Gastroesophageal sphincter (tissue), 4 donors: ENCODE measurements at regions not wholly inside any gene's neighbourhood (a gene's known extent, or its start where the extent isn't known, plus 50 kb on each side); places are given as distances from the start of the nearest gene placed in this dataset.

Experiments
- ATAC-seq: fragments of 150-250 bp; one replicate; pipeline ENCODE4 v1.9.1; 2016; ENCODE audit warnings: mild to moderate bottlenecking, moderate library complexity
- H3K27ac ChIP-seq, 4 donors: fragments of 200-600 bp; sonication (generic) in 3 of 4; 1 replicate in 3 of 4; 2 replicates in 1 of 4; pipeline ENCODE4 v1.5.1; 2016 to 2019
- H3K27me3 ChIP-seq: fragments of 200-600 bp; sonication (generic); one replicate; pipeline ENCODE4 v1.5.1; 2019
- H3K36me3 ChIP-seq, 2 donors: fragments of 200-600 bp; sonication (generic); one replicate each; pipeline ENCODE4 v1.5.1; 2019; ENCODE audit warnings: control low read depth in 1 of 2
- H3K4me1 ChIP-seq, 3 donors: fragments of 200-600 bp; sonication (generic); 1 replicate in 2 of 3; 2 replicates in 1 of 3; pipeline ENCODE4 v1.5.1; 2016 to 2019; ENCODE audit warnings: control low read depth in 2 of 3
- H3K4me3 ChIP-seq, 2 donors: fragments of 200-600 bp; sonication (generic); one replicate each; pipeline ENCODE4 v1.5.1; 2019; ENCODE audit warnings: mild to moderate bottlenecking in 1 of 2, moderate library complexity in 1 of 2
- H3K9me3 ChIP-seq, 3 donors: fragments of 200-600 bp; sonication (generic); one replicate each; pipeline ENCODE4 v1.5.1; 2017 to 2019; ENCODE audit warnings: control low read depth in 2 of 3
- EP300 ChIP-seq: sonication (generic); formaldehyde crosslinking; IDR thresholded peaks from one replicate; pipeline ENCODE4 v1.6.1; 2017; ENCODE audit warnings: antibody characterized with exemption, mild to moderate bottlenecking
- POLR2A ChIP-seq, 2 donors: fragments of 450-650 bp; IDR thresholded peaks; one replicate each; pipeline ENCODE4 v1.6.1; 2017; ENCODE audit warnings: antibody characterized with exemption in 2 of 2, mild to moderate bottlenecking in 2 of 2, moderate library complexity in 1 of 2
- POLR2AphosphoS5 ChIP-seq: sonication (generic); formaldehyde crosslinking; IDR thresholded peaks from one replicate; pipeline ENCODE4 v1.6.1; 2017; ENCODE audit warnings: antibody characterized with exemption
- WGBS, 2 donors: methylation state at CpG; one replicate each; pipeline ENCODE4 v1.1.5; 2018; ENCODE audit warnings: low coverage in 1 of 2; 5-methylcytosine and 5-hydroxymethylcytosine counted together
- TF ChIP-seq, protein P1 (sequence below), 4 experiments: fragments of 200-600 bp in 2 of 4; fragments of 450-650 bp in 2 of 4; sonication (generic) in 1 of 4; IDR thresholded peaks; one replicate each; pipeline ENCODE4 v1.5.1; 2017 to 2019; ENCODE audit warnings: antibody characterized with exemption in 4 of 4, mild to moderate bottlenecking in 2 of 4, moderate library complexity in 2 of 4

DNA sequence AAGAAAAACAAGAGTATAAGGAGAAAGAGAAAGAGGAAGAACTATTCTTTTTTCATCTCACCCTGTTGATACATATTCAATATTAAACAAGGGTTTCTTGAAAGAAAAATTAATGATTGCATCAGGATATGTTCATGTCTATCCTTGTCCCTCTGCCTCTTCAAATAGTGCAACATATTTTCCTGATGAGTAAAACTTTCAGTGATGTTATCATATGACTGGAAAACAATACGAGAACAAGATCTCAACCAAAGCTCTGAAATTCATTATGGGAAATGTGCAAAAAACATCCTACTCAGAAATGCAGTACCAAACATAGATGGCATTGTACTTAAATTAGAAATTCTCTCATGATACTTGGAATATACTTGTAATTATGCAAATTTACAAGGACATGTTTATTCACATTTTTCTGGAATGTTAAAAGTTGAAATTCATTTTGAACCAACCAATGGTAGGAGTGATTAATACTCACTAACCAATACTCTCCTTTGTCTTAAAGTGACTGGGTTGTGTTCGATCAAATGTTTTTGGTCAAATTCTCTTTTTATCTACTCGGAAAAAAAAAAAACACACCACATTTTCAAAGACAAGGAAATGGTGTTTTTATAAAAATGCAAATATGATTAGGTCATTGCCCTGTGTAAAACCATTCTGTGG lies 148.9 kb upstream of the GULP1 start:
- no peaks in the 10 kb centered on the region for H3K27me3 ChIP-seq
- no peak overlapping the region for H3K4me3 ChIP-seq
- no peak for TF ChIP-seq EP300
- TF ChIP-seq POLR2A (IDR thresholded peaks at IDR 0.05) = no peak
- no peaks in the 10 kb centered on the region for H3K9me3 ChIP-seq
- ATAC-seq = no peak
- no peaks in the 10 kb centered on the region for H3K4me1 ChIP-seq
- 45 to 71% methylated on average over 3 of the region's 3 CpGs for WGBS, 2 donors
- no peak overlapping the region for H3K27ac ChIP-seq
- no peaks in the 10 kb centered on the region for H3K36me3 ChIP-seq

DNA sequence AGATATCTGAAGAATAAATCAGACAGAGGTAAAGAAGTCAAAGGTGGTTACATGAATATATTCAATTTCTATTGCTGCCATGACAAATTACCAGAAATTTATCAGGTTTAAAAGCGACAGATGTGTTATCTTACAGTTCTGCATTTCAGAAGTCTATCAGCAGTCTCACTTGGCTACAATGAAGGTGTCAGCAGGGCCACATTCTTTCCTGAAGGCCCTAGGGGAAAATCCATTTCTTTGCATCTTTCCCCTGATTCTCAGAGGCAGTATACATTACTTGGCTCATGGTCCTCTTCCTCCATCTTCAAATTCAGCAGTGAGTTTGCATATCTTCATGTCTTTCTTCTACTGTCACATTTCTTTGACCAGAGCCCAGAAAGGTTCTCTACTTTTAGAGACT lies 145.8 kb upstream of the GULP1 start:
- WGBS, 2 donors = 0% methylated on average over 1 of the region's 1 CpG
- no peaks in the 10 kb centered on the region for H3K27me3 ChIP-seq
- no peak overlapping the region for H3K4me3 ChIP-seq
- H3K36me3 ChIP-seq = no peaks in the 10 kb centered on the region
- H3K4me1 ChIP-seq = no peaks in the 10 kb centered on the region
- H3K27ac ChIP-seq = no peak overlapping the region
- TF ChIP-seq EP300 = no peak
- TF ChIP-seq, protein P1, sequence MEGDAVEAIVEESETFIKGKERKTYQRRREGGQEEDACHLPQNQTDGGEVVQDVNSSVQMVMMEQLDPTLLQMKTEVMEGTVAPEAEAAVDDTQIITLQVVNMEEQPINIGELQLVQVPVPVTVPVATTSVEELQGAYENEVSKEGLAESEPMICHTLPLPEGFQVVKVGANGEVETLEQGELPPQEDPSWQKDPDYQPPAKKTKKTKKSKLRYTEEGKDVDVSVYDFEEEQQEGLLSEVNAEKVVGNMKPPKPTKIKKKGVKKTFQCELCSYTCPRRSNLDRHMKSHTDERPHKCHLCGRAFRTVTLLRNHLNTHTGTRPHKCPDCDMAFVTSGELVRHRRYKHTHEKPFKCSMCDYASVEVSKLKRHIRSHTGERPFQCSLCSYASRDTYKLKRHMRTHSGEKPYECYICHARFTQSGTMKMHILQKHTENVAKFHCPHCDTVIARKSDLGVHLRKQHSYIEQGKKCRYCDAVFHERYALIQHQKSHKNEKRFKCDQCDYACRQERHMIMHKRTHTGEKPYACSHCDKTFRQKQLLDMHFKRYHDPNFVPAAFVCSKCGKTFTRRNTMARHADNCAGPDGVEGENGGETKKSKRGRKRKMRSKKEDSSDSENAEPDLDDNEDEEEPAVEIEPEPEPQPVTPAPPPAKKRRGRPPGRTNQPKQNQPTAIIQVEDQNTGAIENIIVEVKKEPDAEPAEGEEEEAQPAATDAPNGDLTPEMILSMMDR (IDR thresholded peaks at IDR 0.05) = no peak
- no peak for TF ChIP-seq POLR2A (IDR thresholded peaks at IDR 0.05)
- no peak for TF ChIP-seq POLR2AphosphoS5
- no peak for ATAC-seq
- H3K9me3 ChIP-seq = no peaks in the 10 kb centered on the region

DNA sequence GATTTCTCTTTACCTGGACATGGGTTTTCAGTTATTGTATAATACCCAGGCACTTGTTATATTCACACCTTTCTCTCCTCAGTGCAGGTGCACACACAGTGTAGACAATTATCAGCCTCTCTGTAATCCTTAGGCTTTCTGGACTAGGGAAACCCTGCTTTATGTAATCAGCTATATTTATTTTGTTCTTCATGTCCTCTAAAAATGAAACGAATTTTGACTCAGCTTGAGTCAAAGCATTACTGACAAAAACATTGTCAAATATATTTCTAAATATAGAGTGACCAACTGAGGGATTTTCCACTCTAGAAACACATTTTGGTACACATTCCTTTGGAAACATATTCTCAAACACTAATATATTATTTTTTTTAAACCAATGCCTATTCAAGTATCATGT lies 144.8 kb upstream of the GULP1 start:
- H3K9me3 ChIP-seq = no peaks in the 10 kb centered on the region
- no peak for TF ChIP-seq POLR2A (IDR thresholded peaks at IDR 0.05)
- no peak for TF ChIP-seq POLR2AphosphoS5
- no peak for TF ChIP-seq EP300
- TF ChIP-seq, protein P1 (IDR thresholded peaks at IDR 0.05) = no peak
- no peaks in the 10 kb centered on the region for H3K27me3 ChIP-seq
- WGBS, 2 donors = 0 to 13% methylated on average over 1 of the region's 1 CpG
- no peak overlapping the region for H3K4me3 ChIP-seq
- ATAC-seq = no peak
- H3K4me1 ChIP-seq = no peaks in the 10 kb centered on the region
- no peak overlapping the region for H3K27ac ChIP-seq
- H3K36me3 ChIP-seq = no peaks in the 10 kb centered on the region

DNA sequence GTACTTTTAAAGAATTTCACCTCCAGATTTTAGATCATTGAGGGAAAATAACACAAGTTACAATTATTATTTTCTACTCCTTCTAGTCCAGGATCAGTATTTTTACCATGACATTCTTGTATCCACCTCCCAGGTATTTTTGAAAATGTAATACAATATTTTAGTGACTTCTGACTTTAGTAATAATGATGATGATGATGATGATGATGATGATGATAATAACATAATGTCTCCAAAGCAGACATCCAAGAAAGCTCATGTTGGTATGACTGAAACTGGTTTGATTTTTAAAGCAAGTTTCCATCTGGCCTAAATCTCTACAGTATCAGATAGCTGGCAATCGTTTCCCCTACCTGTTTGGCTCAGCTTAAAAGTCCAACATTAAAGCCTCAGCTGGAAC lies 140.0 kb upstream of the GULP1 start:
- Histone ChIP-seq H3K27ac (no peak overlapping the region), H3K4me3 (no peak overlapping the region), H3K36me3 (no peaks in the 10 kb centered on the region), H3K9me3 (no peaks in the 10 kb centered on the region), H3K4me1 (no peaks in the 10 kb centered on the region), H3K27me3 (no peaks in the 10 kb centered on the region)
- WGBS, 2 donors = 30 to 57% methylated on average over 1 of the region's 1 CpG
- TF ChIP-seq POLR2AphosphoS5 (no peak), EP300 (no peak)
- TF ChIP-seq, protein P1 (IDR thresholded peaks at IDR 0.05) = no peak
- ATAC-seq = no peak

DNA sequence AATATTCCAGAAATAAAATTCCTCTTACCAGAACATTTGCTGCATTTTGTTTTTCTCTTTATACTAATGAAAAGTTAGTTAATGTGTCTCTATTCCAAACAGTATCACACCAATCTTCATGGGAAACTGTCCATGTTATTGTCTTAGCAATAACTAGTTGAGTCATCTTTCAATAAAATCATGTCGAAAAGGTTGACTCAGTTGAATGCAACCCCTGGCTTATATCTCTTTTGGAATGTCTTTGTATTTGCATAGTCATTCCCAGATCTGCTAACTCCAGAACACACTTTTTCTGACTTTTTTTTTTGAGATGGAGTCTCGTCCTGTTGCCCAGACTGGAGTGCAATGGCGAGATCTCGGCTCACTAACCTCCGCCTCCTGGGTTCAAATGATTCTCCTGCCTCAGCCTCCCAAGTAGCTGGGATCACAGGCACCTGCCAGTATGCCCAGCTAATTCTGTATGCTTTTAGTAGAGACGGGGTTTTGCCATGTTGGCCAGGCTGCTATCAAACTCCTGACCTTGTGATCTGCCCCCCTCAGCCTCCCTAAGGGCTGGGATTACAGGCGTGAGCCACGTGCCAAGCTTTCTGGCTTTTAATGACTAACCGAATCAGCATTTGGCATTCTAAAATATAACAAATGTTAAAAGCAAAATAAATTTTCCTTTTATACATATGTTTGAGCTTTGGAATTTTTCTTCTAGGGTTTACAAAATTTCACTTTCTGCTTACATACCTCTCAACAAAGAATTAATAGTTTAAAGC lies 133.2 kb upstream of the GULP1 start:
- no peak for TF ChIP-seq EP300
- no peak for TF ChIP-seq POLR2AphosphoS5
- no peak for TF ChIP-seq POLR2A (IDR thresholded peaks at IDR 0.05)
- TF ChIP-seq, protein P1 (IDR thresholded peaks at IDR 0.05) = no peak
- Histone ChIP-seq H3K27me3 (no peaks in the 10 kb centered on the region), H3K9me3 (no peaks in the 10 kb centered on the region), H3K27ac (no peak overlapping the region), H3K4me1 (no peaks in the 10 kb centered on the region), H3K36me3 (no peaks in the 10 kb centered on the region), H3K4me3 (no peak overlapping the region)
- WGBS, 2 donors = 49 to 93% methylated on average over 5 to 9 of the region's 9 CpGs
- no peak for ATAC-seq
